ENCODE measurements at regions not wholly inside any gene's neighbourhood (a gene's known extent, or its start where the extent isn't known, plus 50 kb on each side); places are given as distances from the start of the nearest gene placed in this dataset.

DNA sequence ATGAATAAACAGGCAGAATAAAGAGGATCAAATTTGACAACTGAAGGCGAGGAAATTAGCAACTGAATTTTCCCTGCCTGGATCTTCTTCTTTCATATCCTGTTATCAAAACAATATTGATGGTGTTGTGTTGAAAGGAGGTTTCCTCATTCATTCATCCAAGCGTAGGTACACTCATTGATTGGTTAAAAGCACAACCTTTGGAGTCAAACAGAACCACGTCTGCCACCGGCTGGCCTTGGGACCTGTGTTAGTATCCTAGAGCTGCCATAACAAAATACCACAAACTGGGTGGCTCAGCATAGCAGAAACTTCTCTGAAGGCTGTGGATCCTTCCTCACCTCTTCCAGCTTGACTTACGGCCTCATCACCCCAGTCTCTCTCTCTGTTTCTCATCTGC is 268.6 kb upstream of the PWP1 start (continued):
- TF ChIP-seq HNF4G (IDR thresholded peaks at IDR 0.05; ENCODE audit: borderline replicate concordance, low read depth, low read length) (peak; percentile 58; the same call in 1 of the 2 replicates), HNF4G (CRISPR knock-in tag; IDR thresholded peaks at IDR 0.05; ENCODE audit: borderline replicate concordance, low read depth) (no peak), FOXA3 (CRISPR knock-in tag; IDR thresholded peaks at IDR 0.05) (peak; percentile 22; the same call in 1 of the 2 replicates), KDM5A (IDR thresholded peaks at IDR 0.05; ENCODE audit: borderline replicate concordance, low read length) (no peak), EZH2 (conservative IDR thresholded peaks at IDR 0.05; ENCODE audit: low read depth, low read length) (no peak), TBX2 (CRISPR knock-in tag; IDR thresholded peaks at IDR 0.05; ENCODE audit: borderline replicate concordance) (0 out of 2 replicates have a peak, but pooled peaks have one; percentile 28), GATAD2A (CRISPR knock-in tag; IDR thresholded peaks at IDR 0.05) (peak; percentile 19; the same call in 1 of the 2 replicates), CENPT (CRISPR knock-in tag; IDR thresholded peaks at IDR 0.05; ENCODE audit: low read depth) (no peak), ETV5 (CRISPR knock-in tag; IDR thresholded peaks at IDR 0.05; ENCODE audit: borderline replicate concordance) (0 out of 2 replicates have a peak, but pooled peaks have one; percentile 21), ZNF720 (CRISPR knock-in tag; IDR thresholded peaks at IDR 0.05) (no peak), ZNF562 (CRISPR knock-in tag; IDR thresholded peaks at IDR 0.05; ENCODE audit: borderline replicate concordance) (no peak), ZNF12 (CRISPR knock-in tag; IDR thresholded peaks at IDR 0.05) (peak; percentile 98), ZNF660 (CRISPR knock-in tag; IDR thresholded peaks at IDR 0.05; ENCODE audit: borderline replicate concordance, low read depth) (no peak), ZNF44 (CRISPR knock-in tag; IDR thresholded peaks at IDR 0.05) (no peak), NR2F1 (CRISPR knock-in tag; IDR thresholded peaks at IDR 0.05) (no peak), ZKSCAN1 (IDR thresholded peaks at IDR 0.05; ENCODE audit: low read length) (no peak), ZBTB8A (CRISPR knock-in tag; IDR thresholded peaks at IDR 0.05; ENCODE audit: borderline replicate concordance, low read depth) (no peak), HNF4A (CRISPR knock-in tag; IDR thresholded peaks at IDR 0.05) (peak; percentile 84)
- TF ChIP-seq, protein P1, sequence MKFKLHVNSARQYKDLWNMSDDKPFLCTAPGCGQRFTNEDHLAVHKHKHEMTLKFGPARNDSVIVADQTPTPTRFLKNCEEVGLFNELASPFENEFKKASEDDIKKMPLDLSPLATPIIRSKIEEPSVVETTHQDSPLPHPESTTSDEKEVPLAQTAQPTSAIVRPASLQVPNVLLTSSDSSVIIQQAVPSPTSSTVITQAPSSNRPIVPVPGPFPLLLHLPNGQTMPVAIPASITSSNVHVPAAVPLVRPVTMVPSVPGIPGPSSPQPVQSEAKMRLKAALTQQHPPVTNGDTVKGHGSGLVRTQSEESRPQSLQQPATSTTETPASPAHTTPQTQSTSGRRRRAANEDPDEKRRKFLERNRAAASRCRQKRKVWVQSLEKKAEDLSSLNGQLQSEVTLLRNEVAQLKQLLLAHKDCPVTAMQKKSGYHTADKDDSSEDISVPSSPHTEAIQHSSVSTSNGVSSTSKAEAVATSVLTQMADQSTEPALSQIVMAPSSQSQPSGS (CRISPR knock-in tag; IDR thresholded peaks at IDR 0.05) = no peak
- TF ChIP-seq, protein P2, sequence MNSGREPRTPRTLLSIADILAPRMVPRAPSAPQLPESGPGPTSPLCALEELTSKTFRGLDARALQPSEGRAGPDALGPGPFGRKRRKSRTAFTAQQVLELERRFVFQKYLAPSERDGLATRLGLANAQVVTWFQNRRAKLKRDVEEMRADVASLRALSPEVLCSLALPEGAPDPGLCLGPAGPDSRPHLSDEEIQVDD (CRISPR knock-in tag; IDR thresholded peaks at IDR 0.05; ENCODE audit: borderline replicate concordance) = no peak
- TF ChIP-seq, protein P3, sequence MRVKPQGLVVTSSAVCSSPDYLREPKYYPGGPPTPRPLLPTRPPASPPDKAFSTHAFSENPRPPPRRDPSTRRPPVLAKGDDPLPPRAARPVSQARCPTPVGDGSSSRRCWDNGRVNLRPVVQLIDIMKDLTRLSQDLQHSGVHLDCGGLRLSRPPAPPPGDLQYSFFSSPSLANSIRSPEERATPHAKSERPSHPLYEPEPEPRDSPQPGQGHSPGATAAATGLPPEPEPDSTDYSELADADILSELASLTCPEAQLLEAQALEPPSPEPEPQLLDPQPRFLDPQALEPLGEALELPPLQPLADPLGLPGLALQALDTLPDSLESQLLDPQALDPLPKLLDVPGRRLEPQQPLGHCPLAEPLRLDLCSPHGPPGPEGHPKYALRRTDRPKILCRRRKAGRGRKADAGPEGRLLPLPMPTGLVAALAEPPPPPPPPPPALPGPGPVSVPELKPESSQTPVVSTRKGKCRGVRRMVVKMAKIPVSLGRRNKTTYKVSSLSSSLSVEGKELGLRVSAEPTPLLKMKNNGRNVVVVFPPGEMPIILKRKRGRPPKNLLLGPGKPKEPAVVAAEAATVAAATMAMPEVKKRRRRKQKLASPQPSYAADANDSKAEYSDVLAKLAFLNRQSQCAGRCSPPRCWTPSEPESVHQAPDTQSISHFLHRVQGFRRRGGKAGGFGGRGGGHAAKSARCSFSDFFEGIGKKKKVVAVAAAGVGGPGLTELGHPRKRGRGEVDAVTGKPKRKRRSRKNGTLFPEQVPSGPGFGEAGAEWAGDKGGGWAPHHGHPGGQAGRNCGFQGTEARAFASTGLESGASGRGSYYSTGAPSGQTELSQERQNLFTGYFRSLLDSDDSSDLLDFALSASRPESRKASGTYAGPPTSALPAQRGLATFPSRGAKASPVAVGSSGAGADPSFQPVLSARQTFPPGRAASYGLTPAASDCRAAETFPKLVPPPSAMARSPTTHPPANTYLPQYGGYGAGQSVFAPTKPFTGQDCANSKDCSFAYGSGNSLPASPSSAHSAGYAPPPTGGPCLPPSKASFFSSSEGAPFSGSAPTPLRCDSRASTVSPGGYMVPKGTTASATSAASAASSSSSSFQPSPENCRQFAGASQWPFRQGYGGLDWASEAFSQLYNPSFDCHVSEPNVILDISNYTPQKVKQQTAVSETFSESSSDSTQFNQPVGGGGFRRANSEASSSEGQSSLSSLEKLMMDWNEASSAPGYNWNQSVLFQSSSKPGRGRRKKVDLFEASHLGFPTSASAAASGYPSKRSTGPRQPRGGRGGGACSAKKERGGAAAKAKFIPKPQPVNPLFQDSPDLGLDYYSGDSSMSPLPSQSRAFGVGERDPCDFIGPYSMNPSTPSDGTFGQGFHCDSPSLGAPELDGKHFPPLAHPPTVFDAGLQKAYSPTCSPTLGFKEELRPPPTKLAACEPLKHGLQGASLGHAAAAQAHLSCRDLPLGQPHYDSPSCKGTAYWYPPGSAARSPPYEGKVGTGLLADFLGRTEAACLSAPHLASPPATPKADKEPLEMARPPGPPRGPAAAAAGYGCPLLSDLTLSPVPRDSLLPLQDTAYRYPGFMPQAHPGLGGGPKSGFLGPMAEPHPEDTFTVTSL (CRISPR knock-in tag; IDR thresholded peaks at IDR 0.05; ENCODE audit: borderline replicate concordance) = peak; percentile 38; the same call in 1 of the 2 replicates
- TF ChIP-seq, protein P4, sequence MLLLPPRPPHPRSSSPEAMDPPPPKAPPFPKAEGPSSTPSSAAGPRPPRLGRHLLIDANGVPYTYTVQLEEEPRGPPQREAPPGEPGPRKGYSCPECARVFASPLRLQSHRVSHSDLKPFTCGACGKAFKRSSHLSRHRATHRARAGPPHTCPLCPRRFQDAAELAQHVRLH (CRISPR knock-in tag; IDR thresholded peaks at IDR 0.05; ENCODE audit: borderline replicate concordance, low read depth) = no peak
